ENCODE measurements at regions not wholly inside any gene's neighbourhood (a gene's known extent, or its start where the extent isn't known, plus 50 kb on each side); places are given as distances from the start of the nearest gene placed in this dataset.
A peak's percentile ranks its signal among the peaks of the same experiment; 100 is the strongest.
"Not testable (repeated sequence)": the region's sequence is repeated elsewhere in the genome, so short reads cannot be mapped to it uniquely, and the experiment has no call there.

DNA sequence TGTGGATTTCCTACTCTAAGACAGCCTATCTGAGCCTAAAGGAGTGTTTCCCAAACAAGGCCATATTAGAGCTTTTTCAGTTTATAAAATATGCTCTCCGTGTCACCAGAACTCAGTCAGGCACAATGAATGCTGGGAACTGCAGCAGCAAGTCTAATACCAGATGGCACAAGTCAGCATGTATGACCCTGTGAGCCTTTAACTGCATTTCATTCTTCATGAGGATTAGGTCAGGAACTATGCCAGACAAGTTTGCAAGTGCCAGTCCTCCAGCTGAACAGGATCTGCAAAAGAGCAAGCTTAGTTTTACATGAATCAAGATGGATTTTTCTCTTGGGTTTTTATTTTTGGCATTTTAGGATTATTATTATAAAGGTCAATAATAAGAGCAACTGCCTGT lies 66.7 kb upstream of the SAMD5 start:
- no peak for DNase-seq (ENCODE audit: low spot score)

DNA sequence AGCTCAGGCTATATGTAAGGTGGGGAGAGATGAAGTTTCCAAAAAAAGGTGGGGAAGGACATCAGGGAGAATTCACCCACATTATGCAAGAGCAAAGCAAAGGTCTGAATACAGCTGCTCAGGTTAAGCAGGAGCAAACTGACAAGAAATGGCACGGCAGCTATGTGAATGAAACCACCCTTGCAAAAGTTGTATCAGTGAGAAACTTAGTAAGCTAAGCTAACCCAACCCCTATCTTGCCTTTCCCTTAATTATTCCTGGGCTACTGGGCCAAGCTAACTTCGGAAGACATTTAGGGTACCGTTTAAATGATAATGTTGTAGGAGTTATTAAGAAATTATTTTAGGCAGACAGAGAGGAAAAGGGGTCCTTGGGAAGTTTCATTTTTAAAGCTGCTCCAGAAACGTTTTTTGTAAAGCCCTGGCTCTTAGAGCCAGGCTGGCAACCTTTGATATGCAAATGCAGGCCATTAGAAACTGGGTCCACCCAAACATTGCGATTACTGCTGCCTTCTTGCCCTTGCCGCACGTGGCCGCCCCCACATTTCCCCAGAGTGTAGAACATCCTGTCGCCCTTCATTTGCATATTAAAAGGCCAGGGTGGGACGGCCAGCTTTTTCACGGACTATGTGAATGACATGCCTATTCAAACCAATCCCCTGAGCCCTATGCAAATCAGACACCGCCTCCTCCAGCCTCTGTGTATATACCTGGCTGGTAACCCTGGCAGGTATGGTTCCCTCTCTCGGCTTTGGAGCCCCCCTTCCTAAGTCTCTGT lies 60.5 kb upstream of the SAMD5 start:
- no peak for DNase-seq (ENCODE audit: low spot score)

DNA sequence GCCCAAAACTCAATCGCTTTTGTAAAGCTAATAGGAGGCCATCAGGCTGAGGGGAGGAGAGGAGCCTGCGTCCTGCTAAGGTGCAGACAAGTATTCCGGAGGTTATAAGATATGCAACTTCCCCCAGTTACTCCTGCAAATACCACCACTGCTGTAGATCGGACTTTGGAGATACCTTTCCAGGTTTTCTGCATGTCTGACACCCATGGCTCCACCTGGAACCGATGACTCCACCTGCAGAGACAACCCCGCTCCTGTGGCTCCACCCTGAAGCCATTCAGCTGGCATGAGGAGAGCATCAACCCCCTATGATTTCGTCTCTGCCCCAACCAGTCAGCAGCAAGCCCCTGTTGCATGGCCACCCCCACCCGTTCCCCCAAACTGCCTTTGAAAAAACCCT lies 59.7 kb upstream of the SAMD5 start:
- DNase-seq (ENCODE audit: low spot score): no peak

GRCh38 chr6:147449405-147450161 lies 58.9 kb upstream of the SAMD5 start:
- DNase-seq (ENCODE audit: low spot score): peak; percentile 4

GRCh38 chr6:147453361-147453760 lies 55.1 kb upstream of the SAMD5 start:
- no peak for DNase-seq (ENCODE audit: low spot score)

DNA sequence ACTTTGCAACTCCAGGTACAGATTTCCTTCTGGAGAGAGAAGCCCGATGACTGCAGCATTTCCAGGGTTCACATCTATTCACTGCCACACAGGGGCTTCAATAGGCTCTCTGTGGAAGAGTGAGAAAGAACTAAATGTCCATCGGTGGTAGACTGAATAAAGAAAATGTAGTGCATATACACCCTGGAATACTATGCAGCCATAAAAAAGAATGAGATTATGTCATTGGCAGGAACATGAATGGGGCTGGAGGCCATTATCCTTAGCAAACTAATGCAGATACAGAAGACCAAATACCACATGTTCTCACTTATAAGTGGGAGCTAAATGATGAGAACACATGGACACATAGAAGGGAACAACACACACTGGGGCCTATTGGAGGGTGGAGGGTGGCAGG lies 53.6 kb upstream of the SAMD5 start:
- DNase-seq (ENCODE audit: low spot score): not testable (repeated sequence)
